Spinal cord (tissue), 9 donors: ENCODE measurements at regions not wholly inside any gene's neighbourhood (a gene's known extent, or its start where the extent isn't known, plus 50 kb on each side); places are given as distances from the start of the nearest gene placed in this dataset.
A peak's percentile ranks its signal among the peaks of the same experiment; 100 is the strongest.

Experiments used
- DNase-seq, 6 donors: peaks; one replicate each; pipeline versions ENCODE4 v3.0.0 to v3.0.0-alpha.2; 2013 to 2015; ENCODE audit warnings: low spot score in 6 of 6, low read depth in 4 of 6
- H3K27ac ChIP-seq: one replicate; pipeline ENCODE4 v1.5.1; 2013; ENCODE audit warnings: low read depth, low read length, control low read depth
- H3K27me3 ChIP-seq: one replicate; pipeline ENCODE4 v1.6.1; 2013; ENCODE audit warnings: low read length; ENCODE audit not compliant: control insufficient read depth, insufficient read depth
- H3K36me3 ChIP-seq: one replicate; pipeline ENCODE4 v1.6.1; 2013; ENCODE audit warnings: low read length; ENCODE audit not compliant: control insufficient read depth, insufficient read depth
- H3K4me1 ChIP-seq: one replicate; pipeline ENCODE4 v1.6.1; 2013; ENCODE audit warnings: low read length; ENCODE audit not compliant: control insufficient read depth, insufficient read depth
- H3K4me3 ChIP-seq: one replicate; pipeline ENCODE4 v1.5.1; 2013; ENCODE audit warnings: low read depth, low read length, control low read depth
- H3K9me3 ChIP-seq: one replicate; pipeline ENCODE4 v1.6.1; 2013; ENCODE audit warnings: low read length; ENCODE audit not compliant: control insufficient read depth, insufficient read depth
- WGBS: methylation state at CpG from one replicate; pipeline ENCODE4 v1.1.5; 2013; ENCODE audit warnings: missing lambda C conversion rate; ENCODE audit not compliant: insufficient coverage; 5-methylcytosine and 5-hydroxymethylcytosine counted together
- donor health status: healthy.

- Histone ChIP-seq H3K27ac (no peak overlapping the region), H3K36me3 (peaks cover 6% of the 10 kb centered on the region), H3K4me1 (no peaks in the 10 kb centered on the region), H3K9me3 (no peaks in the 10 kb centered on the region), H3K4me3 (no peak overlapping the region), H3K27me3 (no peaks in the 10 kb centered on the region)
- 87% methylated on average over 6 of the region's 7 CpGs for WGBS
- DNase-seq, result no peak
Observed at GRCh38 chr3:11698326-11699082, 54.8 kb upstream of the VGLL4 start.

GRCh38 chr3:11697701-11698100, 54.0 kb upstream of the VGLL4 start:
- 100% methylated on average over 1 of the region's 2 CpGs for WGBS
- Histone ChIP-seq H3K27me3 (no peaks in the 10 kb centered on the region), H3K27ac (no peak overlapping the region), H3K4me3 (no peak overlapping the region), H3K4me1 (no peaks in the 10 kb centered on the region), H3K36me3 (peaks cover 6% of the 10 kb centered on the region), H3K9me3 (no peaks in the 10 kb centered on the region)
- no peak for DNase-seq

- no peaks in the 10 kb centered on the region for H3K9me3 ChIP-seq
- H3K27me3 ChIP-seq, result no peaks in the 10 kb centered on the region
- no peak overlapping the region for H3K27ac ChIP-seq
- H3K36me3 ChIP-seq, result peaks cover 6% of the 10 kb centered on the region
- peak in 2 of 6 donors; percentile 11 to 47 for DNase-seq
- H3K4me1 ChIP-seq, result no peaks in the 10 kb centered on the region
- H3K4me3 ChIP-seq, result no peak overlapping the region
- WGBS, result 80% methylated on average over 2 of the region's 2 CpGs
Observed at GRCh38 chr3:11696054-11696453, 52.3 kb upstream of the VGLL4 start.
